HepG2 (cell line): ENCODE measurements at regions not wholly inside any gene's neighbourhood (a gene's known extent, or its start where the extent isn't known, plus 50 kb on each side); places are given as distances from the start of the nearest gene placed in this dataset.

Experiments
- ATAC-seq: fragments of 200-7000 bp; cut with Tn5 transposase; 3 replicates; pipeline ENCODE4 v1.9.1; 2020; ENCODE audit warnings: mild to moderate bottlenecking, moderate library complexity
- BruUV-seq: library from RNA; stranded (reverse); fragments of 400-500 nt; replicated peaks from 2 replicates; lab custom pipeline; 2021; lab: Mats Ljungman, UMichigan
- CTCF ChIA-PET: fragments of 300-600 bp; formaldehyde crosslinking; extraction: SDS; loops from one replicate; lab custom pipeline; 2021; ENCODE audit warnings: low total read pairs, inconsistent platforms, low intra/inter-chr PET ratio; lab: Yijun Ruan, JAX
- POLR2A ChIA-PET: fragments of 350-600 bp; sonication (Branson Sonifier 250); formaldehyde crosslinking; loops from one replicate; lab custom pipeline; 2020; ENCODE audit warnings: antibody characterized with exemption, inconsistent platforms; lab: Yijun Ruan, JAX
- DNase-seq: peaks from one replicate; pipeline ENCODE4 v3.0.0-alpha.2; 2015; ENCODE audit warnings: low spot score
- FAIRE-seq: peaks from 3 replicates; lab custom pipeline; 2011; peaks lifted over from hg19 to GRCh38; lab: Jason Lieb, UNC
- H2AFZ ChIP-seq: one replicate; pipeline ENCODE4 v1.6.1; 2011; ENCODE audit warnings: low read length, inconsistent platforms
- H3K27ac ChIP-seq: fragments of 300-600 bp; 3 replicates; pipeline ENCODE4 v1.8.0; 2011; ENCODE audit warnings: mixed run types, mild to moderate bottlenecking, mixed read lengths, low read length, inconsistent platforms; ENCODE audit not compliant: insufficient read depth; ENCODE audit errors: extremely low read length
- H3K27me3 ChIP-seq, 2 experiments: fragments of 200-600 bp in 1 of 2; 2 replicates in 1 of 2; 3 replicates in 1 of 2; pipeline versions ENCODE4 v1.6.0 to v1.8.0; 2011; ENCODE audit warnings: low read length in 2 of 2, mild to moderate bottlenecking in 2 of 2, moderate library complexity in 2 of 2, inconsistent platforms in 1 of 2; ENCODE audit not compliant: insufficient read depth in 2 of 2, control insufficient read depth in 1 of 2
- H3K36me3 ChIP-seq, 2 experiments: fragments of 200-600 bp in 1 of 2; replicated peaks in 1 of 2; 2 replicates in 1 of 2; 3 replicates in 1 of 2; pipeline versions ENCODE4 v1.5.1 to v1.8.0; 2011; ENCODE audit warnings: low read length in 2 of 2, inconsistent platforms in 1 of 2; ENCODE audit not compliant: insufficient read depth in 2 of 2, control insufficient read depth in 1 of 2
- H3K4me1 ChIP-seq: 2 replicates; pipeline ENCODE4 v1.5.1; 2012; ENCODE audit warnings: low read length, inconsistent platforms; ENCODE audit not compliant: insufficient read depth
- H3K4me2 ChIP-seq: 2 replicates; pipeline ENCODE4 v1.6.0; 2011; ENCODE audit warnings: low read depth, low read length, inconsistent platforms
- H3K4me3 ChIP-seq, 3 experiments: fragments of 200-600 bp in 1 of 3; sonication (generic), shearing (Covaris generic) in 1 of 3; replicated peaks in 1 of 3; 2 replicates each; pipeline ENCODE4 v1.5.1; 2011 to 2016; ENCODE audit warnings: low read length in 3 of 3, inconsistent platforms in 2 of 3, low read depth in 2 of 3, mild to moderate bottlenecking in 2 of 3, control low read depth in 1 of 3, mixed read lengths in 1 of 3; ENCODE audit not compliant: insufficient read depth in 1 of 3
- H3K79me2 ChIP-seq: one replicate; pipeline ENCODE4 v1.6.1; 2011; ENCODE audit warnings: low read length, inconsistent platforms; ENCODE audit not compliant: insufficient read depth
- H3K9ac ChIP-seq: 2 replicates; pipeline ENCODE4 v1.6.0; 2011; ENCODE audit warnings: mild to moderate bottlenecking, low read depth, low read length, inconsistent platforms; ENCODE audit not compliant: insufficient read depth
- H3K9me3 ChIP-seq: 2 replicates; pipeline ENCODE4 v1.5.1; 2012; ENCODE audit warnings: mild to moderate bottlenecking, low read length
- H4K20me1 ChIP-seq: 2 replicates; pipeline ENCODE4 v1.6.0; 2011; ENCODE audit warnings: inconsistent platforms, mild to moderate bottlenecking, low read length, moderate library complexity; ENCODE audit not compliant: insufficient read depth
- MTF2 ChIP-seq: sonication (generic); formaldehyde crosslinking; IDR thresholded peaks from 2 replicates; pipeline ENCODE4 v1.5.0; 2020; ENCODE audit warnings: missing genetic modification reagents, borderline replicate concordance
- MYC ChIP-seq: sonication (generic); formaldehyde crosslinking; IDR thresholded peaks from 2 replicates; pipeline ENCODE4 v1.9.0; 2021; ENCODE audit warnings: missing genetic modification reagents, borderline replicate concordance
- NFKB2 ChIP-seq: sonication (generic); formaldehyde crosslinking; IDR thresholded peaks from 2 replicates; pipeline ENCODE4 v1.4.0; 2020; ENCODE audit warnings: missing genetic modification reagents, borderline replicate concordance
- NR3C1 ChIP-seq: sonication (generic); formaldehyde crosslinking; IDR thresholded peaks from 2 replicates; pipeline ENCODE4 v1.4.0; 2020; ENCODE audit warnings: missing genetic modification reagents
- POGZ ChIP-seq: sonication (generic); formaldehyde crosslinking; IDR thresholded peaks from 2 replicates; pipeline ENCODE4 v1.4.0; 2020; ENCODE audit warnings: mild to moderate bottlenecking, missing genetic modification reagents
- SIN3B ChIP-seq: fragments of 150-350 bp; IDR thresholded peaks from 2 replicates; pipeline ENCODE4 v1.6.1; 2014; ENCODE audit warnings: low read length
- SP140L ChIP-seq: sonication (generic); formaldehyde crosslinking; IDR thresholded peaks from 2 replicates; pipeline ENCODE4 v1.4.0; 2020; ENCODE audit warnings: missing genetic modification reagents, borderline replicate concordance
- SP5 ChIP-seq: IDR thresholded peaks from 2 replicates; pipeline ENCODE4 v1.6.1; 2016; ENCODE audit warnings: low read depth, borderline replicate concordance
- ZFYVE20 ChIP-seq: sonication (generic); formaldehyde crosslinking; IDR thresholded peaks from 2 replicates; pipeline ENCODE4 v1.8.0; 2023; ENCODE audit warnings: low read depth, mild to moderate bottlenecking, moderate library complexity, missing genetic modification reagents, borderline replicate concordance
- ZNF607 ChIP-seq: sonication (generic); formaldehyde crosslinking; IDR thresholded peaks from 2 replicates; pipeline ENCODE4 v1.5.1; 2020; ENCODE audit warnings: missing genetic modification reagents, mild to moderate bottlenecking, borderline replicate concordance
- whole genome bisulfite sequencing: methylation state at CpG from one replicate; pipeline ENCODE4 v1.1.6; 2017; ENCODE audit warnings: low lambda C conversion rate; 5-methylcytosine and 5-hydroxymethylcytosine counted together
- in situ Hi-C: cut with HindIII; loops from 2 replicates; pipeline ENCODE4 v1.10.0; 2017; ENCODE audit warnings: low pct_unique_long_range_greater_than_20kb; ENCODE audit not compliant: extremely low pct_ligation_motif_present
- intact Hi-C: fragments of 100-400 bp; cut with micrococcal nuclease; formaldehyde crosslinking; loops from one replicate; pipeline ENCODE4 v1.10.0; 2022; ENCODE audit not compliant: unreplicated experiment
- TF ChIP-seq, protein P1 (sequence below): sonication (generic); formaldehyde crosslinking; IDR thresholded peaks from 2 replicates; pipeline ENCODE4 v1.4.0; 2020; ENCODE audit warnings: mild to moderate bottlenecking, missing genetic modification reagents

DNA sequence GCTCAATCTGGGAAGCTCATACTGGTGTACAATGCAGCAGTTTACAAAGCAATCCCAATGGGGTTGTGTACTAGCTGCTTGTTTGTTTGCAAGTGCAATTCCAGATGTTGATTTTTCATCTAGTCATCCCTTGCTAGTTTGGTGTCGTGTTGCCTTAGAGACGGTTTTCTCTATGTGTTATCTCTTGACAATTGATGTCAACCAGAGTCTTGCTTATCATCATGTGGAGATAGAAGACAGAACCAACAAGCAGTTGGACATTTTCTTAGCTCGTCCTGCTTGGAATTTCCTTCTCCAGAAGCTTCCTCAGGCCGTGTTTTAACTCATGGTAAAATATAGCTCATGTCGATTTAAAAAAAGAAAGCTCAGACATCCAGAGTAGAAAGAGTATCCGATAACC is 262.0 kb upstream of the KCNH8 start:
- POLR2A ChIA-PET: no interaction called here
- no TSS peak for BruUV-seq
- intact Hi-C loops: no loop called here
- H3K4me3 ChIP-seq: no peak overlapping the region
- WGBS: 17% methylated on average over 6 of the region's 6 CpGs
- no peak overlapping the region for H3K27ac ChIP-seq
- H3K79me2 ChIP-seq: no peaks in the 10 kb centered on the region
- no peaks in the 10 kb centered on the region for H3K4me1 ChIP-seq
- H2AFZ ChIP-seq: no peak overlapping the region
- ATAC-seq: no peak
- no peak overlapping the region for H3K9ac ChIP-seq
- no peak for DNase-seq
- no peak overlapping the region for H3K4me2 ChIP-seq
- in situ Hi-C loops: no loop called here
- H3K9me3 ChIP-seq: no peaks in the 10 kb centered on the region
- FAIRE-seq: no peak
- no peak for TF ChIP-seq NFKB2 (CRISPR knock-in tag)
- TF ChIP-seq ZFYVE20 (CRISPR knock-in tag): no peak
- TF ChIP-seq, protein P1, sequence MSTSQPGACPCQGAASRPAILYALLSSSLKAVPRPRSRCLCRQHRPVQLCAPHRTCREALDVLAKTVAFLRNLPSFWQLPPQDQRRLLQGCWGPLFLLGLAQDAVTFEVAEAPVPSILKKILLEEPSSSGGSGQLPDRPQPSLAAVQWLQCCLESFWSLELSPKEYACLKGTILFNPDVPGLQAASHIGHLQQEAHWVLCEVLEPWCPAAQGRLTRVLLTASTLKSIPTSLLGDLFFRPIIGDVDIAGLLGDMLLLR (CRISPR knock-in tag): no peak
- no peak for TF ChIP-seq MTF2 (CRISPR knock-in tag)
- no peak for TF ChIP-seq SP5 (CRISPR knock-in tag)
- TF ChIP-seq SP140L (CRISPR knock-in tag): no peak
- no peak for TF ChIP-seq MYC
- no peak for TF ChIP-seq NR3C1
- TF ChIP-seq POGZ (CRISPR knock-in tag): no peak
- TF ChIP-seq SIN3B: no peak
- TF ChIP-seq ZNF607 (CRISPR knock-in tag): no peak
- TF ChIP-seq, all 625 proteins: peak for 0
- CTCF ChIA-PET: no interaction called here
- Histone ChIP-seq H3K27me3 (no peaks in the 10 kb centered on the region), H4K20me1 (no peaks in the 10 kb centered on the region), H3K36me3 (no peaks in the 10 kb centered on the region)
